GM21367 (cell line): ENCODE measurements at regions not wholly inside any gene's neighbourhood (a gene's known extent, or its start where the extent isn't known, plus 50 kb on each side); places are given as distances from the start of the nearest gene placed in this dataset.
"Not testable (repeated sequence)": the region's sequence is repeated elsewhere in the genome, so short reads cannot be mapped to it uniquely, and the experiment has no call there.

Source experiments
- ATAC-seq: cut with Tn5 transposase; IDR thresholded peaks from one replicate; pipeline ENCODE4 v1.9.1; 2021; ENCODE audit not compliant: unreplicated experiment

DNA sequence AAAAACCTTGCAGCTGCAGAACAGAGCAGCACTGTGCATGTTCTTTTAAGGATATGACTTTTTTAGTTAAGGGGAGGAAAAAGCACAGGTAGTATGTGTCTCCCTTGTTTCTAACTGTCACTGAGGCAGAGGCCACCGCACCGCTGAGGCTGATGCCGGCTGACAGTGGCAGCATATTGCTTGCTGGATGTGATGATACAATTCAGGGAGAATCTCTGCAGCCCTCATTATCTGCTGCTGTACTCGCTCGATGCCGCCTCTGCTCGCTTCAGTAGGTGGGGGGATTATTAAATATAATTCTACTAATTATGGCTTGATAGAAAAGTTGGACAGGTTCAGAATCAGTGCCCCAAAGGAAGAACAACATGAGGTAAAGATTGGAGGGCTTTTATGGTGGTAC lies 378.8 kb upstream of the NOCT start:
- no peak for ATAC-seq

GRCh38 chr4:138634915-138635314 lies 380.7 kb upstream of the NOCT start:
- ATAC-seq = no peak

GRCh38 chr4:138633580-138633904 lies 382.0 kb upstream of the NOCT start:
- no peak for ATAC-seq

GRCh38 chr4:138632856-138633579 lies 382.6 kb upstream of the NOCT start:
- no peak for ATAC-seq

DNA sequence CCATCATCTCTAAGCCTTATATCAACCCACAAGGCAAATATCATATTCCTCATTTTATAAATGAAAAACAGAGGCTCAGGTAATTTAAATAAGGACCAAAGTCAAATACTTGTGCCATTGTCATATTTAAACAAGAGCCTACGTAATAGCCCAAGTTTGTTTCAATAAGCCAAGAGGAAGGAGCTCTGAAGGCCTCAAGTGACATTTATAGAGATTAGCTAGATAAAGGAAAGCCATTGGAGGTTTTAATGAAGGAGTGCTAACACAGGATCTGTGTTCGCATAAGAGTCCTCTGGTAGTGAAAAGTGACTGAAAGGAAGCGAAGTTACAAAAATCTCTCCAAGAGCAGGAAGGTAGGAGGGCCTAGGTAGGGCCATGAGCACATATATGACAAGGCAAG lies 384.9 kb upstream of the NOCT start:
- no peak for ATAC-seq

GRCh38 chr4:138629669-138630068 lies 385.9 kb upstream of the NOCT start:
- ATAC-seq = no peak

GRCh38 chr4:138627096-138627495 lies 384.9 kb upstream of the SLC7A11 start:
- ATAC-seq = no peak

- ATAC-seq = not testable (repeated sequence)
Observed at GRCh38 chr4:138622362-138622761, 380.2 kb upstream of the SLC7A11 start.

- no peak for ATAC-seq
Observed at GRCh38 chr4:138616775-138617174, 374.6 kb upstream of the SLC7A11 start.

DNA sequence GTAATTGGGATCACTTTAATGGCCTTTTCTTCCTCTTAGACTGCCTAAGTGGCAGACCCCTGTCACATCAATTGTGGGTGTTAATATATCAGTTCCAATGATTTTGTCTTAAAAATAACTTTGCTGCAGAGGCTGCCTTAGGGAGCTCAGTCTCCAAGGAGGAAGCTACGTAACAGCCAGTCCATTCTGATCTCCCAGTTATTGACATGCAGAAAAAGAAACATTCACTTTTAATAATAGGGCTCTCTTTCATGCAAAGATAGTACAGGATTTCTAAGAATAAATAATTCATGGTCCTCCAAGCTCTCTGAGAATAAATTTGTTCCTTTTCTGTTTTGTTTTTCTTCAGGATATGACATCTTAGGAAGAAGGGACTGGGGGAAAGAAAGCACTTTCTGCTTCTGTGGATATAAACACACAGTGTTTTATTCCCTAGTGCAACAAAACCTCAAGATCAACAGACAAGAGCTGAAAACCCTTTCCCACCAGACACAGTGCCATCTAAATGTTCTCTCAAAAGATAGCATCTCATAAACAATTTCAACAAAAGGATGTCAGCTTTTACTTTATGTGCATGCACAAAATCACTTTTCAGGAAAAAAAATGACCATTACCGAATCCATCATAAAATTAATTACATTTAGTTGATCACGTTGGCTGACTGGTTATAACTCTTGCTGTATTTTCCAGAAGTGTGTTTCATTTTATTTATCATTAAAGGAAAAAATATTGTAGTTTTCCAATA lies 372.4 kb upstream of the SLC7A11 start:
- ATAC-seq = no peak

DNA sequence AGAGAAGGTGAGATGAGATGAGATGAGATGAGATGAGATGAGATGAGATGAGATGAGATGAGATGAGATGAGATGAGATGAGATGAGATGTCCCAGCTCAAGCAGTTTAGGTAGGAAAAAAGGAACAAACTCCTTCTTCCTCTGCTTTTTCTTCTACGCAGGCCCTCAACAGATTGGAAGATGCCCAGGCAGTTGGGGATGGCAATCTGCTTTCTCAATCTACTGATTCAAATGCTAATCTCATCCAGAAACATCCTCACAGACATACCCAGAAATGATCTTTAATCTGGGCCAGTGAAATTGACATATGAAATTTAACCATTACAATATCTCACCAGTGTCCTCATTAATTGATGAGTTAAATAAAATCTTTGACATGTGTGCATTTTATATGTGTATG lies 370.3 kb upstream of the SLC7A11 start:
- no peak for ATAC-seq

DNA sequence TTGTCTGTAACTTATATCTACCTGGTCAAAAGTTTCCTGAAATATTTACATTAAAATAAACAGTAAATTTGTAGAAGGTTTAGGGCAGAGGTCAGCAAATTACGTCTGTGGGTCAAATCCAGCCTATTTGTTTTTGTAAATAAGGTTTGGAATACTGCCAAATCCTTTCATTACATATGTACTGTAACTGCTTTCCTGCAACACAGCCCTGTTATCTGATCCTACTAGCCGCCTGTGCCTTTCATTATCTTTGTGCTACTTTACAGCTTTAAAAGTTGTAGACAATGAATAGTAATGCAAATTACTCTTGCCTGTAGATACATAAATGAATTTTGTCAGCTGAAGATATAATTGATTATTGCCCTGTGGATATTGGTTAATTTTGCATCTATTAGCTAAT lies 369.6 kb upstream of the SLC7A11 start:
- no peak for ATAC-seq

GRCh38 chr4:138611017-138611416 lies 368.9 kb upstream of the SLC7A11 start:
- no peak for ATAC-seq

DNA sequence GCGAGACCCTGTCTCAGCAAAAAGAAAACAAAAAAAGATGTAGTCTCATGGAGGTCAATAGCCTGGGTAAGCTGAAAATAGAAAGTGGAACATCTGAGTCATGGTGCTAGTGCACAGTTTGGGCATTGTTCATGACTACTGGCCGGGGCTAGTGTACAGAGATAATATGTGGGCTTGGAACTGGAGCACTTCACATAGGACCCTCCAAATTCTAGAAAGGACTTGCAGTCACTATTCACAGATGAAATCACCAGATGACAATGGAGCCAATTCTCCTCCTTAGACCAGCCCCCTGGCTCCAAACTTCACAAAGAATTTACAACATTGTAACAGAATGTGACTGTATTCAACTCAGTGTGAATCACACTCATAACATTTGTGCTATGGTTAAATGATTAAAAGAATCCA lies 367.8 kb upstream of the SLC7A11 start:
- ATAC-seq = no peak

DNA sequence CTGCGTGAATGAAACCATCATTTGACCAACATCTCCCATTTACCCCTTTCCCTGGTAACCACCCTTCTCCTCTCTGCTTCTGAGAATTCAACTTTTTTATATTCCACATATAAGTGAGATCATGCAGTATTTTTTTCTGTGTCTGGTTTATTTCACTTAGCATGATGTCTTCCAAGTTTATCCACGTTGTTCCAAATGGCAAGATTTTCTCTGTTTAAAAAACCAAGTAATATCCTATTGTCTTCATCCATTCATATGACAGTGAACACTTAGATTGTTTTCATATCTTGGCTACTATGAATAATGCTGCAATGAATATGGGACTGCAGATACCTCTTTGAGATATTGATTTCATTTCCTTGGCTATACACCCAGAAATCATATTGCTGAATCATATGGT lies 362.4 kb upstream of the SLC7A11 start:
- no peak for ATAC-seq

DNA sequence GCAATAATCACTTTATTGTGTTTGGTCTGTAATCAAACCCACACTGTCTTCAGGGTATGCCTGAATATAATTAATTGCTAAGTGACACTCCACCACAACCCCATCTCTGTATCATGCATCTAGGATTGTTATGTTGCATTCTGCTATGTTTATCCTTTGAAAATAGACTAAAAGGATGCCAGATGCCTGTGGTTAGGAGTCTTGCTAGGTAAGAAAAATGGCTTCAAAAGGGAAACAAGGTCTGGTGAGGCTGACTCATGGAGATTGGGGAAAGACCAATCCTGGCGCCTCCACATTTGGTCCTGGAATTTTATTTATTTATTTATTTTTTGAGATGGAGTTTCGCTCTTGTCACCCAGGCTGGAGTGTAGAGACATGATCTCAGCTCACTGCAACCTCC lies 360.5 kb upstream of the SLC7A11 start:
- ATAC-seq = no peak

DNA sequence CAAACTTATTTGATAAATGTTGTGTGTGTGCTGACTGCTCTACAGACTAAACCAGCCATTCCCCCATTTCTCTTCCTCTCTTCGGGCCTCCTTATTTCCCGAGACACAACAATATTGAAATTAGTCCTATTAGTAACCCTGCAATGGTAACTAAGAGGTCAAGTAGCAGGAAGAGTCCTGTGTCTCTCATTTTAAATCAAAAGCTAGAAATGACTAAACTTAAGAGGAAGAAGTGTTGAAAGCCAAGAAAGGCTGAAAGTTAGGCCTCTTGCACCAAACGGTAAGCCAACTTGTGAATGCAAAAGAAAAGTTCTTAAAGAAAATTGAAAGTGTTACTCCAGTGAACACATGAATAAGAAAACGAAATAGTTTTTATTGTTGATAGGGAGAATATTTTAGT lies 357.8 kb upstream of the SLC7A11 start:
- ATAC-seq = no peak

DNA sequence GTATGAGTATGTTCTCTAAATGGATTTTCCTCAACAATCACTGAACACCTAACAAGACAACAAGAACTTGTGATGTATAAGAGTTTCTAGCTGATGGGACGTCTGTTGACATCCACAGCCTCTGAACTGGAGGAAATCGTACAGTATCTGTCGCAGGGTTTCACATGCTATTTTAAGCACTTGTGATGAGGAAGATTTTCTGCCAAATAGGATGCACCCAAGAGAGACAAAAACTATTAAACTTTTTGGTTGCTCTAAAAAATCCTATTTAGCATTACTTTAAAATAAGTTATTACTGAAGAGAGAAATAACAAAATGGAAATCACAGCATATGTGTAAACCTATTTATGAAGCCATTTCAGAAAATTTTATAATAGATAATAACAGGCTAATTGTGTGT lies 356.1 kb upstream of the SLC7A11 start:
- no peak for ATAC-seq

GRCh38 chr4:138596896-138597295 lies 354.7 kb upstream of the SLC7A11 start:
- ATAC-seq = no peak

DNA sequence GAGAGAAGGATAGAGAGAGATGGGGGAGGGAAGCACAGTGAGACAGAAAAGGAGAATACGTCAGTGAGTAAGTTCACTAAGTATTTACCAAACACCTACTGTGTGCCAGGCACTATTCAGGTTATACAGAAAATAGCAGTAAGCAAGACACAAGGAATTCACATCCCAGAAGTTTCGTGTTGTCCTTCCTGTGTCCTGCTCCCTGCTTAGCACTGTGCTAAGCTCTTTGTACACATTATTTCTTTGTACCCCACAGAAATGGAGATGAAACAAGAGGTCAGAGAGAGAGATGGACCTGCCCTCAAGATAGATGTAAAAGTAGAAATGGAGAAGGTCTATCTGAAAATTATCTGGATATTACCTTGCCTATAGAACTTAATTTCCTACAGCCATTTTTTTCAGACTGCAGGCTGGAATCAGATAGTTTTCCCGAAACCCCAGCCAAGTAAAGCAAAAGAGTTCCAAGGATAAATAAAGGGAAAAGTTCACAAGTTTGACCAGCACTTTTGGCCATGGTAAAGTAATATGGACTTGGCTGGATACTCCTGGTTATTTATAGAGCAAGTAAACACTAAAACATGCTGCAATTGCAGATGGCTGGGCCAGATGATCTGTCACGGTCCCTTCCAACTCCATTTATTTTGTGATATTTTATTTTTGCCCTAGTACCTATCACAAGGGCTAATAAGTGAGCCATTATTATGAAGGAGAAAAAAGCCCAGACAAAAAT lies 353.7 kb upstream of the SLC7A11 start:
- ATAC-seq = no peak

GRCh38 chr4:138595171-138595570 lies 353.0 kb upstream of the SLC7A11 start:
- no peak for ATAC-seq

- no peak for ATAC-seq
Observed at GRCh38 chr4:138592796-138593195, 350.6 kb upstream of the SLC7A11 start.
